ENCODE measurements at regions not wholly inside any gene's neighbourhood (a gene's known extent, or its start where the extent isn't known, plus 50 kb on each side); places are given as distances from the start of the nearest gene placed in this dataset.

GRCh38 chr22:44592824-44593148, 94.8 kb upstream of the RTL6 start:
- no peak for TF ChIP-seq CTCF (IDR thresholded peaks at IDR 0.05)
- TF ChIP-seq POLR2A (IDR thresholded peaks at IDR 0.05), result no peak
- 59% methylated on average over 5 of the region's 5 CpGs for WGBS, 2 donors
- H3K4me3 ChIP-seq (replicated peaks in 1 of 3), result no peak overlapping the region
- H3K36me3 ChIP-seq, result no peaks in the 10 kb centered on the region
- no peaks in the 10 kb centered on the region for H3K27me3 ChIP-seq
- no peak overlapping the region for H3K27ac ChIP-seq
- DNase-seq, result no peak
- H3K9me3 ChIP-seq, result no peaks in the 10 kb centered on the region
- H3K4me1 ChIP-seq, result peaks cover 0 to 7% of the 10 kb centered on the region in 2 donors
- intact Hi-C loops (cut with DNase I), result no loop called here

- Histone ChIP-seq H3K4me1 (peaks cover 0 to 7% of the 10 kb centered on the region in 2 donors), H3K36me3 (no peaks in the 10 kb centered on the region), H3K27me3 (no peaks in the 10 kb centered on the region), H3K9me3 (no peaks in the 10 kb centered on the region), H3K27ac (no peak overlapping the region), H3K4me3 (replicated peaks in 1 of 3) (no peak overlapping the region)
- 69 to 72% methylated on average over 7 to 8 of the region's 10 CpGs for WGBS, 2 donors
- TF ChIP-seq POLR2A (IDR thresholded peaks at IDR 0.05), result no peak
- no peak for TF ChIP-seq CTCF (IDR thresholded peaks at IDR 0.05)
- DNase-seq, result no peak
- intact Hi-C loops (cut with DNase I), result no loop called here
Observed at GRCh38 chr22:44592126-44592823, 94.2 kb upstream of the RTL6 start.

- WGBS, 2 donors, result 89 to 92% methylated on average over 12 to 19 of the region's 19 CpGs
- no peaks in the 10 kb centered on the region for H3K36me3 ChIP-seq
Observed at GRCh38 chr22:44591146-44591790, 93.2 kb upstream of the RTL6 start.

GRCh38 chr22:44590291-44590690, 92.3 kb upstream of the RTL6 start:
- Histone ChIP-seq H3K4me3 (replicated peaks in 1 of 3) (no peak overlapping the region), H3K4me1 (peaks cover 0 to 6% of the 10 kb centered on the region in 2 donors), H3K9me3 (no peaks in the 10 kb centered on the region), H3K36me3 (no peaks in the 10 kb centered on the region), H3K27me3 (no peaks in the 10 kb centered on the region), H3K27ac (no peak overlapping the region)
- intact Hi-C loops (cut with DNase I), result no loop called here
- no peak for TF ChIP-seq POLR2A (IDR thresholded peaks at IDR 0.05)
- TF ChIP-seq CTCF (IDR thresholded peaks at IDR 0.05), result no peak
- DNase-seq, result no peak
- 86 to 88% methylated on average over 4 to 12 of the region's 13 CpGs for WGBS, 2 donors

More at GRCh38 chr22:44591146-44591790, 93.2 kb upstream of the RTL6 start:
- no peak for DNase-seq
- Histone ChIP-seq H3K4me3 (replicated peaks in 1 of 3) (no peak overlapping the region), H3K27ac (no peak overlapping the region), H3K9me3 (no peaks in the 10 kb centered on the region), H3K27me3 (no peaks in the 10 kb centered on the region), H3K4me1 (peaks cover 0 to 10% of the 10 kb centered on the region in 2 donors)
- TF ChIP-seq CTCF (IDR thresholded peaks at IDR 0.05) (no peak), POLR2A (IDR thresholded peaks at IDR 0.05) (no peak)
- intact Hi-C loops (cut with DNase I), result no loop called here

GRCh38 chr22:44589831-44590230, 91.8 kb upstream of the RTL6 start:
- WGBS, 2 donors, result 96 to 97% methylated on average over 5 of the region's 5 CpGs
- Histone ChIP-seq H3K4me3 (replicated peaks in 1 of 3) (no peak overlapping the region), H3K27ac (no peak overlapping the region), H3K36me3 (no peaks in the 10 kb centered on the region), H3K27me3 (no peaks in the 10 kb centered on the region), H3K9me3 (no peaks in the 10 kb centered on the region), H3K4me1 (peaks cover 0 to 6% of the 10 kb centered on the region in 2 donors)
- TF ChIP-seq POLR2A (IDR thresholded peaks at IDR 0.05) (no peak), CTCF (IDR thresholded peaks at IDR 0.05) (no peak)
- intact Hi-C loops (cut with DNase I), result no loop called here
- DNase-seq, result no peak
